PFSK-1 (cell line): ENCODE measurements at regions not wholly inside any gene's neighbourhood (a gene's known extent, or its start where the extent isn't known, plus 50 kb on each side); places are given as distances from the start of the nearest gene placed in this dataset.

Experiments used
- POLR2AphosphoS5 ChIP-seq: IDR thresholded peaks from 2 replicates; pipeline ENCODE4 v1.6.1; 2012; ENCODE audit warnings: low read depth, mild to moderate bottlenecking, control low read depth, low read length, moderate library complexity
- SIN3A ChIP-seq: IDR thresholded peaks from 2 replicates; pipeline ENCODE4 v1.6.1; 2012; ENCODE audit warnings: mild to moderate bottlenecking, low read length, moderate library complexity, borderline replicate concordance; ENCODE audit not compliant: insufficient read depth
- TAF1 ChIP-seq: IDR thresholded peaks from 2 replicates; pipeline ENCODE4 v1.6.1; 2012; ENCODE audit warnings: low read length, control low read depth, borderline replicate concordance; ENCODE audit not compliant: insufficient read depth

GRCh38 chr17:33491871-33492481, 198.9 kb upstream of the ASIC2 start:
- no peak for TF ChIP-seq SIN3A
- TF ChIP-seq POLR2AphosphoS5 = no peak
- no peak for TF ChIP-seq TAF1
